ENCODE measurements at regions not wholly inside any gene's neighbourhood (a gene's known extent, or its start where the extent isn't known, plus 50 kb on each side); places are given as distances from the start of the nearest gene placed in this dataset.

- intact Hi-C loops (cut with DNase I; ENCODE audit: low total_unique reads), result no loop called here
- no peak for TF ChIP-seq POLR2A (IDR thresholded peaks at IDR 0.05)
- TF ChIP-seq CTCF (IDR thresholded peaks at IDR 0.05), result no peak
- Histone ChIP-seq H3K4me1 (no peaks in the 10 kb centered on the region), H3K27me3 (no peaks in the 10 kb centered on the region), H3K36me3 (ENCODE audit: low read depth, missing control alignments) (no peaks in the 10 kb centered on the region), H3K9me3 (no peaks in the 10 kb centered on the region), H3K4me3 (no peak overlapping the region), H3K27ac (no peak overlapping the region)
- no peak for DNase-seq
- WGBS, 2 donors, result 90 to 91% methylated on average over 1 of the region's 1 CpG
Observed at GRCh38 chr7:126044662-126045061, 1115.0 kb upstream of the POT1 start.

- H3K27me3 ChIP-seq, result no peaks in the 10 kb centered on the region
- no peaks in the 10 kb centered on the region for H3K9me3 ChIP-seq
- H3K27ac ChIP-seq, result no peak overlapping the region
- H3K4me3 ChIP-seq, result no peak overlapping the region
- 88 to 95% methylated on average over 5 of the region's 5 CpGs for WGBS, 2 donors
- no peaks in the 10 kb centered on the region for H3K36me3 ChIP-seq (ENCODE audit: low read depth, missing control alignments)
- DNase-seq, result no peak
- TF ChIP-seq POLR2A (IDR thresholded peaks at IDR 0.05), result no peak
- no peak for TF ChIP-seq CTCF (IDR thresholded peaks at IDR 0.05)
- H3K4me1 ChIP-seq, result no peaks in the 10 kb centered on the region
- intact Hi-C loops (cut with DNase I; ENCODE audit: low total_unique reads), result no loop called here
Observed at GRCh38 chr7:126041472-126041871, 1111.8 kb upstream of the POT1 start.

GRCh38 chr7:126040114-126041045, 1110.8 kb upstream of the POT1 start:
- Histone ChIP-seq H3K4me3 (no peak overlapping the region), H3K4me1 (no peaks in the 10 kb centered on the region), H3K9me3 (no peaks in the 10 kb centered on the region), H3K36me3 (ENCODE audit: low read depth, missing control alignments) (no peaks in the 10 kb centered on the region), H3K27ac (no peak overlapping the region), H3K27me3 (no peaks in the 10 kb centered on the region)
- intact Hi-C loops (cut with DNase I; ENCODE audit: low total_unique reads), result no loop called here
- no peak for TF ChIP-seq POLR2A (IDR thresholded peaks at IDR 0.05)
- TF ChIP-seq CTCF (IDR thresholded peaks at IDR 0.05), result no peak
- WGBS, 2 donors, result 37 to 60% methylated on average over 5 to 17 of the region's 18 CpGs
- DNase-seq, result no peak

GRCh38 chr7:126026421-126027088, 1096.9 kb upstream of the POT1 start:
- no peak for DNase-seq
- no peak for TF ChIP-seq POLR2A (IDR thresholded peaks at IDR 0.05)
- no peak for TF ChIP-seq CTCF (IDR thresholded peaks at IDR 0.05)
- no peaks in the 10 kb centered on the region for H3K9me3 ChIP-seq
- 36 to 45% methylated on average over 3 of the region's 3 CpGs for WGBS, 2 donors
- H3K36me3 ChIP-seq (ENCODE audit: low read depth, missing control alignments), result no peaks in the 10 kb centered on the region
- H3K27ac ChIP-seq, result no peak overlapping the region
- intact Hi-C loops (cut with DNase I; ENCODE audit: low total_unique reads), result no loop called here
- no peaks in the 10 kb centered on the region for H3K4me1 ChIP-seq
- no peaks in the 10 kb centered on the region for H3K27me3 ChIP-seq
- H3K4me3 ChIP-seq, result no peak overlapping the region

Measured in testis (tissue), 2 donors.